Endothelial cell of umbilical vein (primary cell): ENCODE measurements at regions not wholly inside any gene's neighbourhood (a gene's known extent, or its start where the extent isn't known, plus 50 kb on each side); places are given as distances from the start of the nearest gene placed in this dataset.

Experiments
- EZH2 ChIP-seq: IDR thresholded peaks from 2 replicates; pipeline ENCODE4 v1.6.1; 2012; ENCODE audit warnings: borderline replicate concordance, low read depth, mild to moderate bottlenecking, moderate library complexity, low read length, inconsistent platforms; ENCODE audit not compliant: severe bottlenecking
- FOS ChIP-seq: IDR thresholded peaks from 2 replicates; pipeline ENCODE4 v1.6.1; 2011; ENCODE audit warnings: mild to moderate bottlenecking, low read length, moderate library complexity, borderline replicate concordance; ENCODE audit not compliant: insufficient read depth
- GATA2 ChIP-seq: IDR thresholded peaks from 2 replicates; pipeline ENCODE4 v1.7.0; 2011; ENCODE audit warnings: low read depth, mild to moderate bottlenecking, moderate library complexity, mixed read lengths, low read length; ENCODE audit not compliant: insufficient read length, insufficient read depth
- JUN ChIP-seq: IDR thresholded peaks from 2 replicates; pipeline ENCODE4 v1.6.1; 2011; ENCODE audit warnings: borderline replicate concordance, low read depth; ENCODE audit not compliant: insufficient read length, insufficient read depth
- MYC ChIP-seq: IDR thresholded peaks from one replicate; pipeline ENCODE4 v1.6.1; 2011; ENCODE audit warnings: mild to moderate bottlenecking, low read depth, low read length
- POLR2A ChIP-seq: IDR thresholded peaks from 2 replicates; pipeline ENCODE4 v1.6.1; 2012; ENCODE audit warnings: low read depth, mild to moderate bottlenecking, control low read depth, low read length
- POLR2AphosphoS5 ChIP-seq: IDR thresholded peaks from 2 replicates; pipeline ENCODE4 v1.6.1; 2012; ENCODE audit warnings: low read depth, mild to moderate bottlenecking, control low read depth, low read length, moderate library complexity; ENCODE audit not compliant: insufficient read depth
- TF ChIP-seq, protein P1 (sequence below): IDR thresholded peaks from 2 replicates; pipeline ENCODE4 v1.6.1; 2011; ENCODE audit not compliant: insufficient read depth, insufficient read length
- TF ChIP-seq, protein P2 (sequence below), 2 donors: IDR thresholded peaks; 1 replicate in 1 of 2; 2 replicates in 1 of 2; pipeline ENCODE4 v1.5.1; 2011; ENCODE audit warnings: low read length in 2 of 2, mild to moderate bottlenecking in 2 of 2, moderate library complexity in 2 of 2, control low read depth in 1 of 2, inconsistent platforms in 1 of 2, low read depth in 1 of 2; ENCODE audit not compliant: insufficient read depth in 1 of 2; ENCODE audit errors: extremely low read depth in 1 of 2

DNA sequence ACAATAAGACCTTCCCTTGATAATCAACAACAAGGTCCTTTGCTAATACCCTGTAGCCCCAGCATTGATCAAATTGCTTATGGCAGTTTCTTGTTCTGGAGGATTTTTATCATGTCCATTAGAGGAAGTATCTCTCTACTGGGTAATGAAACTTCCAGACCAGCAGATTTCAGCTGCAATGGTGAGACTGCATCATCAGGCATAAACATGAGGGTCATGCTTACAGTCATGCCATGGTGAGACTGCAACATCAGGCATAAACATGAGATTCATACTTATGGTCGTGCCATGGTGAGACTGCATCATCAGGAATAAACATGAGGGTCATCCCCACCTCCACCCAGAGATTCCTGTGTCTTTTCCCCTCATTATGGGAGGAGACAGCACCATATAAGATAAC, 129.0 kb upstream of the LIPC start:
- TF ChIP-seq, protein P1, sequence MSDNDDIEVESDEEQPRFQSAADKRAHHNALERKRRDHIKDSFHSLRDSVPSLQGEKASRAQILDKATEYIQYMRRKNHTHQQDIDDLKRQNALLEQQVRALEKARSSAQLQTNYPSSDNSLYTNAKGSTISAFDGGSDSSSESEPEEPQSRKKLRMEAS, result no peak
- TF ChIP-seq, protein P2, sequence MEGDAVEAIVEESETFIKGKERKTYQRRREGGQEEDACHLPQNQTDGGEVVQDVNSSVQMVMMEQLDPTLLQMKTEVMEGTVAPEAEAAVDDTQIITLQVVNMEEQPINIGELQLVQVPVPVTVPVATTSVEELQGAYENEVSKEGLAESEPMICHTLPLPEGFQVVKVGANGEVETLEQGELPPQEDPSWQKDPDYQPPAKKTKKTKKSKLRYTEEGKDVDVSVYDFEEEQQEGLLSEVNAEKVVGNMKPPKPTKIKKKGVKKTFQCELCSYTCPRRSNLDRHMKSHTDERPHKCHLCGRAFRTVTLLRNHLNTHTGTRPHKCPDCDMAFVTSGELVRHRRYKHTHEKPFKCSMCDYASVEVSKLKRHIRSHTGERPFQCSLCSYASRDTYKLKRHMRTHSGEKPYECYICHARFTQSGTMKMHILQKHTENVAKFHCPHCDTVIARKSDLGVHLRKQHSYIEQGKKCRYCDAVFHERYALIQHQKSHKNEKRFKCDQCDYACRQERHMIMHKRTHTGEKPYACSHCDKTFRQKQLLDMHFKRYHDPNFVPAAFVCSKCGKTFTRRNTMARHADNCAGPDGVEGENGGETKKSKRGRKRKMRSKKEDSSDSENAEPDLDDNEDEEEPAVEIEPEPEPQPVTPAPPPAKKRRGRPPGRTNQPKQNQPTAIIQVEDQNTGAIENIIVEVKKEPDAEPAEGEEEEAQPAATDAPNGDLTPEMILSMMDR (IDR thresholded peaks at IDR 0.05; ENCODE audit: extremely low read depth in 1 of 2, insufficient read depth in 1 of 2, low read depth in 1 of 2, low read length in 2 of 2), result no peak
- TF ChIP-seq POLR2A (no peak), EZH2 (no peak), MYC (no peak), POLR2AphosphoS5 (no peak), JUN (no peak), GATA2 (no peak), FOS (no peak)
